Astrocyte of the cerebellum (primary cell): ENCODE measurements at regions not wholly inside any gene's neighbourhood (a gene's known extent, or its start where the extent isn't known, plus 50 kb on each side); places are given as distances from the start of the nearest gene placed in this dataset.

Experiments used
- DNase-seq: peaks from one replicate; pipeline ENCODE4 v3.0.0-alpha.2; 2011; ENCODE audit warnings: low read depth
- H3K4me3 ChIP-seq: 2 replicates; pipeline ENCODE4 v1.5.1; 2011; ENCODE audit warnings: mild to moderate bottlenecking, low read depth, low read length, moderate library complexity
- CTCF ChIP-seq: IDR thresholded peaks from 2 replicates; pipeline ENCODE4 v1.5.1; 2012; ENCODE audit warnings: low read length, low read depth, moderate library complexity, mild to moderate bottlenecking; ENCODE audit errors: missing control alignments
- in situ Hi-C: cut with HindIII; loops from 2 replicates; pipeline ENCODE4 v1.10.0; 2017; ENCODE audit warnings: low sequenced_read_pairs

GRCh38 chr7:118132764-118133163 is 51.2 kb upstream of the LSM8 start:
- no peak for TF ChIP-seq CTCF
- DNase-seq, result no peak
- in situ Hi-C loops, result no loop called here
- H3K4me3 ChIP-seq, result no peak overlapping the region
